SK-N-SH (cell line): ENCODE measurements at regions not wholly inside any gene's neighbourhood (a gene's known extent, or its start where the extent isn't known, plus 50 kb on each side); places are given as distances from the start of the nearest gene placed in this dataset.

ENCODE experiments used
- CTCF ChIA-PET: fragments of 300-600, 350-600 bp; formaldehyde crosslinking; extraction: SDS; loops from one replicate; lab custom pipeline; 2021; lab: Yijun Ruan, JAX
- POLR2A ChIA-PET: fragments of 350-600 bp; sonication (Branson Sonifier 250); formaldehyde crosslinking; extraction: SDS; loops from one replicate; lab custom pipeline; 2020; ENCODE audit warnings: antibody characterized with exemption, inconsistent platforms; lab: Yijun Ruan, JAX
- DNase-seq: peaks from one replicate; pipeline ENCODE4 v3.0.0; 2012
- H2AFZ ChIP-seq: fragments of 200-600 bp; sonication (generic); 2 replicates; pipeline ENCODE4 v1.8.1; 2016; ENCODE audit warnings: antibody characterized with exemption, mild to moderate bottlenecking, low read depth
- H3F3A ChIP-seq: fragments of 200-600 bp; sonication (generic); replicated peaks from 2 replicates; pipeline ENCODE3; 2016; ENCODE audit warnings: antibody characterized with exemption, mild to moderate bottlenecking; ENCODE audit not compliant: insufficient read depth
- H3K27ac ChIP-seq, 2 experiments: fragments of 200-500 bp in 1 of 2; fragments of 200-600 bp in 1 of 2; sonication (Bioruptor generic) in 1 of 2; sonication (generic), shearing (Covaris generic) in 1 of 2; 2 replicates each; pipeline versions ENCODE4 v1.5.1 to v1.6.1; 2014 to 2016; ENCODE audit warnings: low read depth in 2 of 2, inconsistent platforms in 1 of 2, low read length in 1 of 2, mild to moderate bottlenecking in 1 of 2, mixed read lengths in 1 of 2
- H3K27me3 ChIP-seq: fragments of 200-600 bp; sonication (generic), shearing (Covaris generic); 2 replicates; pipeline ENCODE4 v1.6.1; 2016; ENCODE audit warnings: mixed run types; ENCODE audit not compliant: insufficient read depth
- H3K36me3 ChIP-seq, 2 experiments: fragments of 200-500 bp in 1 of 2; fragments of 200-600 bp in 1 of 2; sonication (Bioruptor generic) in 1 of 2; sonication (generic) in 1 of 2; replicated peaks in 1 of 2; 2 replicates each; pipeline versions ENCODE3 to v1.5.1; 2014 to 2016; ENCODE audit warnings: low read length in 1 of 2, mild to moderate bottlenecking in 1 of 2; ENCODE audit not compliant: insufficient read depth in 2 of 2, control insufficient read depth in 1 of 2
- H3K4me1 ChIP-seq, 2 experiments: fragments of 200-500 bp in 1 of 2; fragments of 200-600 bp in 1 of 2; sonication (Bioruptor generic) in 1 of 2; sonication (generic), shearing (Covaris generic) in 1 of 2; 2 replicates each; pipeline versions ENCODE4 v1.5.1 to v1.6.1; 2014 to 2016; ENCODE audit warnings: low read depth in 1 of 2, low read length in 1 of 2, mixed run types in 1 of 2; ENCODE audit not compliant: insufficient read depth in 2 of 2, control insufficient read depth in 1 of 2
- H3K4me2 ChIP-seq: fragments of 200-600 bp; sonication (generic), shearing (Covaris generic); 2 replicates; pipeline ENCODE4 v1.6.1; 2017; ENCODE audit warnings: mixed run types
- H3K4me3 ChIP-seq, 2 experiments: fragments of 200-500 bp in 1 of 2; fragments of 200-600 bp in 1 of 2; sonication (Bioruptor generic) in 1 of 2; sonication (generic), shearing (Covaris generic) in 1 of 2; 2 replicates each; pipeline versions ENCODE4 v1.5.1 to v1.8.1; 2014 to 2016; ENCODE audit warnings: low read depth in 2 of 2, inconsistent platforms in 1 of 2, low read length in 1 of 2, mild to moderate bottlenecking in 1 of 2, mixed read lengths in 1 of 2, moderate library complexity in 1 of 2
- H3K79me2 ChIP-seq: fragments of 200-600 bp; sonication (generic); 2 replicates; pipeline ENCODE4 v1.8.1; 2017; ENCODE audit warnings: mild to moderate bottlenecking; ENCODE audit not compliant: insufficient read depth
- H3K9ac ChIP-seq: fragments of 200-600 bp; sonication (generic); 2 replicates; pipeline ENCODE4 v1.6.1; 2017; ENCODE audit warnings: mixed run types
- H3K9me2 ChIP-seq: fragments of 200-600 bp; sonication (generic); 2 replicates; pipeline ENCODE4 v1.6.1; 2017; ENCODE audit warnings: mixed run types
- H3K9me3 ChIP-seq: fragments of 200-600 bp; sonication (generic); 2 replicates; pipeline ENCODE4 v1.6.1; 2017; ENCODE audit warnings: mixed run types, mild to moderate bottlenecking, moderate library complexity
- H4K20me1 ChIP-seq: fragments of 200-600 bp; sonication (generic); 2 replicates; pipeline ENCODE4 v1.6.1; 2017; ENCODE audit warnings: mild to moderate bottlenecking, mixed run types; ENCODE audit not compliant: insufficient read depth
- CHD2 ChIP-seq: fragments of 150-350 bp; IDR thresholded peaks from 2 replicates; pipeline ENCODE4 v1.6.1; 2018; ENCODE audit warnings: low read length; ENCODE audit not compliant: partially characterized antibody
- EZH2phosphoT487 ChIP-seq: fragments of 200-600 bp; sonication (generic); IDR thresholded peaks from 2 replicates; pipeline ENCODE4 v1.6.1; 2017; ENCODE audit warnings: low read depth, mixed run types, mild to moderate bottlenecking, antibody characterized with exemption, moderate library complexity, borderline replicate concordance
- FOSL2 ChIP-seq: IDR thresholded peaks from 2 replicates; pipeline ENCODE4 v1.4.0; 2012; ENCODE audit warnings: low read depth, mild to moderate bottlenecking, moderate library complexity, borderline replicate concordance
- FOXJ3 ChIP-seq: sonication (generic); formaldehyde crosslinking; IDR thresholded peaks from 2 replicates; pipeline ENCODE4 v1.5.1; 2020; ENCODE audit warnings: mild to moderate bottlenecking, missing genetic modification reagents
- FOXM1 ChIP-seq: IDR thresholded peaks from 2 replicates; pipeline ENCODE4 v1.4.0; 2012; ENCODE audit warnings: low read depth, mild to moderate bottlenecking
- GABPA ChIP-seq: IDR thresholded peaks from 2 replicates; pipeline ENCODE4 v1.4.0; 2012; ENCODE audit warnings: low read depth, mild to moderate bottlenecking
- GATA2 ChIP-seq: sonication (generic); formaldehyde crosslinking; IDR thresholded peaks from 2 replicates; pipeline ENCODE4 v1.5.0; 2020; ENCODE audit warnings: mild to moderate bottlenecking, missing genetic modification reagents
- JUND ChIP-seq: IDR thresholded peaks from 2 replicates; pipeline ENCODE4 v1.4.0; 2012
- MEF2A ChIP-seq: IDR thresholded peaks from 2 replicates; pipeline ENCODE4 v1.4.0; 2012; ENCODE audit warnings: low read depth, borderline replicate concordance
- MXI1 ChIP-seq: IDR thresholded peaks from 2 replicates; pipeline ENCODE4 v1.6.1; 2012; ENCODE audit warnings: mild to moderate bottlenecking, low read depth, low read length, improper control_type of control experiment
- NFIC ChIP-seq: IDR thresholded peaks from 2 replicates; pipeline ENCODE4 v1.4.0; 2012; ENCODE audit warnings: borderline replicate concordance
- NRF1 ChIP-seq: IDR thresholded peaks from 2 replicates; pipeline ENCODE4 v1.6.1; 2012; ENCODE audit warnings: low read depth, mild to moderate bottlenecking, low read length
- RAD21 ChIP-seq: IDR thresholded peaks from 2 replicates; pipeline ENCODE4 v1.6.1; 2012; ENCODE audit warnings: mild to moderate bottlenecking, low read length
- RCOR1 ChIP-seq: fragments of 150-350 bp; IDR thresholded peaks from 2 replicates; pipeline ENCODE4 v1.6.1; 2017; ENCODE audit warnings: antibody characterized with exemption, low read length
- RXRA ChIP-seq: IDR thresholded peaks from 2 replicates; pipeline ENCODE4 v1.4.0; 2012; ENCODE audit warnings: low read depth, mild to moderate bottlenecking, borderline replicate concordance
- SIN3A ChIP-seq: IDR thresholded peaks from 2 replicates; pipeline ENCODE4 v1.6.1; 2012; ENCODE audit warnings: low read depth, mild to moderate bottlenecking, low read length, moderate library complexity, borderline replicate concordance
- SMC3 ChIP-seq: IDR thresholded peaks from 2 replicates; pipeline ENCODE4 v1.6.1; 2012; ENCODE audit warnings: low read depth, low read length, improper control_type of control experiment
- TEAD4 ChIP-seq: IDR thresholded peaks from 2 replicates; pipeline ENCODE4 v1.4.0; 2012; ENCODE audit warnings: mild to moderate bottlenecking, borderline replicate concordance; ENCODE audit not compliant: insufficient read depth
- YY1 ChIP-seq: IDR thresholded peaks from 2 replicates; pipeline ENCODE4 v1.4.0; 2012; ENCODE audit warnings: low read depth, mild to moderate bottlenecking
- WGBS: methylation state at CpG from one replicate; pipeline ENCODE4 v1.1.6; 2017; ENCODE audit warnings: low lambda C conversion rate; 5-methylcytosine and 5-hydroxymethylcytosine counted together
- TF ChIP-seq, protein P1 (sequence below): fragments of 200-600 bp; sonication (generic); IDR thresholded peaks from 2 replicates; pipeline ENCODE4 v1.6.1; 2017; ENCODE audit warnings: antibody characterized with exemption, mild to moderate bottlenecking, moderate library complexity
- TF ChIP-seq, protein P2 (sequence below): fragments of 150-350 bp; IDR thresholded peaks from 2 replicates; pipeline ENCODE4 v1.6.1; 2016; ENCODE audit warnings: mild to moderate bottlenecking, low read depth, low read length
- TF ChIP-seq, protein P3 (sequence below): IDR thresholded peaks from 2 replicates; pipeline ENCODE4 v1.4.0; 2012; ENCODE audit warnings: low read depth
- TF ChIP-seq, protein P4 (sequence below): IDR thresholded peaks from 2 replicates; pipeline ENCODE4; 2012
- TF ChIP-seq, protein P5 (sequence below): IDR thresholded peaks from 2 replicates; pipeline ENCODE4 v1.6.1; 2012; ENCODE audit warnings: mild to moderate bottlenecking, low read depth, low read length, moderate library complexity

DNA sequence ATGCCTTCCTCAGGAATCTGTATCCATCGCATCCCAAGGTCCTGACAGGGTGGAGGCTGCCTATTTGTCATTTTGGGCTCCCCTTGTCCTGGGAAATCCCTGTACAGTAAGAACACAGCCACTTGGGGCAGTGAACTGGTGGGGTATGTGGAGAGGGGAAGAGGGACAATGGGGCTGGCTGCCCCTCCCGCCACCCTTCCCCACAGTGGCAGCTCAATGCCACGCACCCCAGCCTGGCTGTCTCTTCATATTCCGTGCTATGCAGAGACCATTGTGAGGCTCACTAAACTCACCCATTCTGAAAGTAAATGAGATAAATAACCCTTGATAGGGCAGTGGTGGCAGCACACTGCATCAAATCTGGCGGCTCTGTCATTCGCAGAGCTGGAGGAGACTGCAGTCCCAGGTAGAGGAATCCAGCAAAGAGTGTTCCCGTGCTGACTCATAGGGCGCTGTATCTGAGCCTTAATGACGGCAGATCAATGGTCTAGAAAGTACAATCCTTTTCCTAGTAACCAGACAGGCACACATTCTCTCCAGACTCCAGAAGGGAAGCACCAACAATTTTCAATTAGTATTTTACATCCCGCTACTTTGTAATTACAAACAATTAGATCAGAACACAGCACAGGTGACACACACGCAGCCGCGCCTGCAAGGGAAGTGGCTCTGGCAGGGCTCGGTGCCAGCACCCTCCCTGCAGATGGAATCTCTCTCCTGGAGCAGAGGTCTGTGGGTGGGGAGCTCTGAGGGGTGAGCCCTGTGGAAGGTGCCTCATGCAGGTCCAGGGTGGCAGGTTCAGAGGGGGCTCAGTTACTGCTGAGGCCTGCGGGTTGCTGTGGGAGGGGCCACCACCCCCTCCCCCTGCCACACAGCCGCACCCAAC, 167.9 kb upstream of the B3GAT1 start:
- no peak overlapping the region for H2AFZ ChIP-seq
- H3K9me3 ChIP-seq: no peaks in the 10 kb centered on the region
- H3K4me1 ChIP-seq: peaks cover 0 to 26% of the 10 kb centered on the region in 2 experiments; a peak in 1 of 4 replicates
- H3K27me3 ChIP-seq: no peaks in the 10 kb centered on the region
- H3K4me2 ChIP-seq: no peak overlapping the region
- H3F3A ChIP-seq: no peaks in the 10 kb centered on the region
- no peak overlapping the region for H3K9ac ChIP-seq
- H3K36me3 ChIP-seq: no peaks in the 10 kb centered on the region
- CTCF ChIA-PET: interaction anchor here (0.6 to 3.6 kb wide), 16 partner anchors 18 to 279 kb away, joined by 3 to 13 read pairs (median 4); no protein-coding TSS in a partner anchor
- WGBS: 11% methylated on average over 12 of the region's 16 CpGs
- no peaks in the 10 kb centered on the region for H3K9me2 ChIP-seq
- POLR2A ChIA-PET: interaction anchor here (0.5 kb wide), 1 partner anchor 204 kb away, joined by 5 read pairs; no protein-coding TSS in a partner anchor
- no peaks in the 10 kb centered on the region for H4K20me1 ChIP-seq
- peak; percentile 67 for DNase-seq
- peak; percentile 69 for TF ChIP-seq GATA2 (CRISPR knock-in tag)
- no peak for TF ChIP-seq MEF2A
- TF ChIP-seq CHD2: no peak
- no peak for TF ChIP-seq FOXJ3 (CRISPR knock-in tag)
- no peak for TF ChIP-seq EZH2phosphoT487
- no peak for TF ChIP-seq NRF1
- TF ChIP-seq FOSL2: no peak
- no peak for TF ChIP-seq SMC3
- no peak for TF ChIP-seq YY1
- TF ChIP-seq NFIC: no peak
- no peak for TF ChIP-seq FOXM1
- 0 out of 2 replicates have a peak, but pooled peaks have one; percentile 11 for TF ChIP-seq RAD21
- TF ChIP-seq MXI1: 0 out of 2 replicates have a peak, but pooled peaks have one; percentile 40
- no peak for TF ChIP-seq TEAD4
- TF ChIP-seq RCOR1: peak; percentile 41; the same call in 1 of the 2 replicates
- TF ChIP-seq GABPA: no peak
- TF ChIP-seq, protein P1, sequence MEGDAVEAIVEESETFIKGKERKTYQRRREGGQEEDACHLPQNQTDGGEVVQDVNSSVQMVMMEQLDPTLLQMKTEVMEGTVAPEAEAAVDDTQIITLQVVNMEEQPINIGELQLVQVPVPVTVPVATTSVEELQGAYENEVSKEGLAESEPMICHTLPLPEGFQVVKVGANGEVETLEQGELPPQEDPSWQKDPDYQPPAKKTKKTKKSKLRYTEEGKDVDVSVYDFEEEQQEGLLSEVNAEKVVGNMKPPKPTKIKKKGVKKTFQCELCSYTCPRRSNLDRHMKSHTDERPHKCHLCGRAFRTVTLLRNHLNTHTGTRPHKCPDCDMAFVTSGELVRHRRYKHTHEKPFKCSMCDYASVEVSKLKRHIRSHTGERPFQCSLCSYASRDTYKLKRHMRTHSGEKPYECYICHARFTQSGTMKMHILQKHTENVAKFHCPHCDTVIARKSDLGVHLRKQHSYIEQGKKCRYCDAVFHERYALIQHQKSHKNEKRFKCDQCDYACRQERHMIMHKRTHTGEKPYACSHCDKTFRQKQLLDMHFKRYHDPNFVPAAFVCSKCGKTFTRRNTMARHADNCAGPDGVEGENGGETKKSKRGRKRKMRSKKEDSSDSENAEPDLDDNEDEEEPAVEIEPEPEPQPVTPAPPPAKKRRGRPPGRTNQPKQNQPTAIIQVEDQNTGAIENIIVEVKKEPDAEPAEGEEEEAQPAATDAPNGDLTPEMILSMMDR: no peak
- TF ChIP-seq, protein P2, sequence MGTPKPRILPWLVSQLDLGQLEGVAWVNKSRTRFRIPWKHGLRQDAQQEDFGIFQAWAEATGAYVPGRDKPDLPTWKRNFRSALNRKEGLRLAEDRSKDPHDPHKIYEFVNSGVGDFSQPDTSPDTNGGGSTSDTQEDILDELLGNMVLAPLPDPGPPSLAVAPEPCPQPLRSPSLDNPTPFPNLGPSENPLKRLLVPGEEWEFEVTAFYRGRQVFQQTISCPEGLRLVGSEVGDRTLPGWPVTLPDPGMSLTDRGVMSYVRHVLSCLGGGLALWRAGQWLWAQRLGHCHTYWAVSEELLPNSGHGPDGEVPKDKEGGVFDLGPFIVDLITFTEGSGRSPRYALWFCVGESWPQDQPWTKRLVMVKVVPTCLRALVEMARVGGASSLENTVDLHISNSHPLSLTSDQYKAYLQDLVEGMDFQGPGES: no peak
- TF ChIP-seq SIN3A: no peak
- TF ChIP-seq, protein P3, sequence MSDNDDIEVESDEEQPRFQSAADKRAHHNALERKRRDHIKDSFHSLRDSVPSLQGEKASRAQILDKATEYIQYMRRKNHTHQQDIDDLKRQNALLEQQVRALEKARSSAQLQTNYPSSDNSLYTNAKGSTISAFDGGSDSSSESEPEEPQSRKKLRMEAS: no peak
- TF ChIP-seq, protein P4, sequence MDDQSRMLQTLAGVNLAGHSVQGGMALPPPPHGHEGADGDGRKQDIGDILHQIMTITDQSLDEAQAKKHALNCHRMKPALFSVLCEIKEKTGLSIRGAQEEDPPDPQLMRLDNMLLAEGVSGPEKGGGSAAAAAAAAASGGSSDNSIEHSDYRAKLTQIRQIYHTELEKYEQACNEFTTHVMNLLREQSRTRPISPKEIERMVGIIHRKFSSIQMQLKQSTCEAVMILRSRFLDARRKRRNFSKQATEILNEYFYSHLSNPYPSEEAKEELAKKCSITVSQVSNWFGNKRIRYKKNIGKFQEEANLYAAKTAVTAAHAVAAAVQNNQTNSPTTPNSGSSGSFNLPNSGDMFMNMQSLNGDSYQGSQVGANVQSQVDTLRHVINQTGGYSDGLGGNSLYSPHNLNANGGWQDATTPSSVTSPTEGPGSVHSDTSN: no peak
- TF ChIP-seq, protein P5, sequence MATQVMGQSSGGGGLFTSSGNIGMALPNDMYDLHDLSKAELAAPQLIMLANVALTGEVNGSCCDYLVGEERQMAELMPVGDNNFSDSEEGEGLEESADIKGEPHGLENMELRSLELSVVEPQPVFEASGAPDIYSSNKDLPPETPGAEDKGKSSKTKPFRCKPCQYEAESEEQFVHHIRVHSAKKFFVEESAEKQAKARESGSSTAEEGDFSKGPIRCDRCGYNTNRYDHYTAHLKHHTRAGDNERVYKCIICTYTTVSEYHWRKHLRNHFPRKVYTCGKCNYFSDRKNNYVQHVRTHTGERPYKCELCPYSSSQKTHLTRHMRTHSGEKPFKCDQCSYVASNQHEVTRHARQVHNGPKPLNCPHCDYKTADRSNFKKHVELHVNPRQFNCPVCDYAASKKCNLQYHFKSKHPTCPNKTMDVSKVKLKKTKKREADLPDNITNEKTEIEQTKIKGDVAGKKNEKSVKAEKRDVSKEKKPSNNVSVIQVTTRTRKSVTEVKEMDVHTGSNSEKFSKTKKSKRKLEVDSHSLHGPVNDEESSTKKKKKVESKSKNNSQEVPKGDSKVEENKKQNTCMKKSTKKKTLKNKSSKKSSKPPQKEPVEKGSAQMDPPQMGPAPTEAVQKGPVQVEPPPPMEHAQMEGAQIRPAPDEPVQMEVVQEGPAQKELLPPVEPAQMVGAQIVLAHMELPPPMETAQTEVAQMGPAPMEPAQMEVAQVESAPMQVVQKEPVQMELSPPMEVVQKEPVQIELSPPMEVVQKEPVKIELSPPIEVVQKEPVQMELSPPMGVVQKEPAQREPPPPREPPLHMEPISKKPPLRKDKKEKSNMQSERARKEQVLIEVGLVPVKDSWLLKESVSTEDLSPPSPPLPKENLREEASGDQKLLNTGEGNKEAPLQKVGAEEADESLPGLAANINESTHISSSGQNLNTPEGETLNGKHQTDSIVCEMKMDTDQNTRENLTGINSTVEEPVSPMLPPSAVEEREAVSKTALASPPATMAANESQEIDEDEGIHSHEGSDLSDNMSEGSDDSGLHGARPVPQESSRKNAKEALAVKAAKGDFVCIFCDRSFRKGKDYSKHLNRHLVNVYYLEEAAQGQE: no peak
- TF ChIP-seq JUND: no peak
- no peak for TF ChIP-seq RXRA
- no peak overlapping the region for H3K27ac ChIP-seq
- H3K79me2 ChIP-seq: no peaks in the 10 kb centered on the region
- no peak overlapping the region for H3K4me3 ChIP-seq
